ENCODE measurements at regions not wholly inside any gene's neighbourhood (a gene's known extent, or its start where the extent isn't known, plus 50 kb on each side); places are given as distances from the start of the nearest gene placed in this dataset.

DNA sequence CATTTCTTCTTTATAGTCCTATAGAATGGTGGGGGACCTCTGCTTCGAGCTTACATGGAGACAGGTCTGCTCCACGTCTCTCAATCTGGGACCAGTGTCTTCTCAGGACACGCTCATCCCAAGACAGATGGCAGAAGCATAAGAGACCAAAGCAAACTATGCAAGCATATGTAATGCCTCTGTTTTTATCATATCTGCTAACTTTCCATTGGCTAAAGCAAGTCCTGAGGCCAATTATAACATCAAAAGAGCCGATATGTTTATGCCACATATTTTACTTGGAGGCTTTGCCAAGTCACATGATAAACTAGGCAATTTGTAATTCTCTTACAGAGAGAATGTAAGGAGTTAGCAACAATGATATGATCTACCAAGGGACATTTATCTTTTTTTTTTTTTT is 102.6 kb upstream of the NRBF2 start:
- no peak for DNase-seq (ENCODE audit: low read depth)
- no peak overlapping the region for H3K4me3 ChIP-seq (ENCODE audit: low read depth, low read length)
- TF ChIP-seq CTCF (IDR thresholded peaks at IDR 0.05; ENCODE audit: control insufficient read depth, extremely low read depth, insufficient read depth) = no peak

- no peak for TF ChIP-seq CTCF (IDR thresholded peaks at IDR 0.05; ENCODE audit: control insufficient read depth, extremely low read depth, insufficient read depth)
- H3K4me3 ChIP-seq (ENCODE audit: low read depth, low read length) = no peak overlapping the region
- DNase-seq (ENCODE audit: low read depth) = no peak
Observed at GRCh38 chr10:63027531-63027930, 105.6 kb upstream of the NRBF2 start.

DNA sequence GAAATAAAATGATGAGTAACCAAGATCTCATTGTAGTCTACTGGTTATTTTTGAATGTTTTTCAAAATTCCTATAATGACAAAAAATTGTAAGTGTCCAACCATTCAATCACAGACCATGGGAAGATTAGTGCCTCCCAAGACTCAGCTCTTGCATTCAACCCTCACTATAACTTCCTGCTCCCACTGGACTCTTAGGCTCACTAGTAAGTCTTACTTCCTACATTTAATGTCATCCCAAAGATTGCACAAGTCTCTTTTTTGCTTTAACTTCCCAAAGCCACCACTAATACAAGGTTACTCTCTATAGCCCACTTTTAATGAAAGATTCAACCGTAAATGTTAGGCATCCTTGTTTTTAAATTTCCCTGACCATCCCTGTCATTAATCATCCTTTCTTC is 111.9 kb upstream of the NRBF2 start:
- DNase-seq (ENCODE audit: low read depth) = no peak
- no peak overlapping the region for H3K4me3 ChIP-seq (ENCODE audit: low read depth, low read length)
- TF ChIP-seq CTCF (IDR thresholded peaks at IDR 0.05; ENCODE audit: control insufficient read depth, extremely low read depth, insufficient read depth) = no peak

GRCh38 chr10:63013755-63014154 is 119.4 kb upstream of the NRBF2 start:
- DNase-seq (ENCODE audit: low read depth) = no peak
- no peak overlapping the region for H3K4me3 ChIP-seq (ENCODE audit: low read depth, low read length)
- TF ChIP-seq CTCF (IDR thresholded peaks at IDR 0.05; ENCODE audit: control insufficient read depth, extremely low read depth, insufficient read depth) = no peak

- no peak for TF ChIP-seq CTCF (IDR thresholded peaks at IDR 0.05; ENCODE audit: control insufficient read depth, extremely low read depth, insufficient read depth)
- no peak overlapping the region for H3K4me3 ChIP-seq (ENCODE audit: low read depth, low read length)
- no peak for DNase-seq (ENCODE audit: low read depth)
Observed at GRCh38 chr10:63012623-63013022, 120.5 kb upstream of the NRBF2 start.

DNA sequence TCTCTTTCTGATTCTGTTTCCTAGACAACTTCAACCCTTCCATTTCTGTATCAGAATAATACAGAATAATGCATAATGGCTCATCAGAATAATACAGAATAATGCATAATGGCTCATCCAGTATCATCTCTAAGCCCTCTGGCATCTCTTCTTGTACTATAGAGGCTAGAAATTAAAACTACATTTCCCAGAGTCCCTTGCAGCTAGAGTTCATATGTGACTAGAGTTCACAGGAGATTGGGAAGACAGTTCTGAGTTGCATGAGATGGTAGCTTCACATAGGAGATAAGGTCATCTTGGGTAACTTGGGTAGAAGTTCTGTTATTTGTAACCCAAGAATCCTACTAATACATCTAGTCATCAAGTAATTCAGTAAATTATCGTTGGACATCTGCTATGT is 122.9 kb upstream of the NRBF2 start:
- DNase-seq (ENCODE audit: low read depth) = no peak
- TF ChIP-seq CTCF (IDR thresholded peaks at IDR 0.05; ENCODE audit: control insufficient read depth, extremely low read depth, insufficient read depth) = no peak
- H3K4me3 ChIP-seq (ENCODE audit: low read depth, low read length) = no peak overlapping the region

GRCh38 chr10:63008491-63008890 is 124.6 kb upstream of the NRBF2 start:
- 0 out of 2 replicates have a peak, but pooled peaks have one; percentile 7 for TF ChIP-seq CTCF (IDR thresholded peaks at IDR 0.05; ENCODE audit: control insufficient read depth, extremely low read depth, insufficient read depth)
- no peak overlapping the region for H3K4me3 ChIP-seq (ENCODE audit: low read depth, low read length)
- DNase-seq (ENCODE audit: low read depth) = no peak
